ENCODE measurements at regions not wholly inside any gene's neighbourhood (a gene's known extent, or its start where the extent isn't known, plus 50 kb on each side); places are given as distances from the start of the nearest gene placed in this dataset.

DNA sequence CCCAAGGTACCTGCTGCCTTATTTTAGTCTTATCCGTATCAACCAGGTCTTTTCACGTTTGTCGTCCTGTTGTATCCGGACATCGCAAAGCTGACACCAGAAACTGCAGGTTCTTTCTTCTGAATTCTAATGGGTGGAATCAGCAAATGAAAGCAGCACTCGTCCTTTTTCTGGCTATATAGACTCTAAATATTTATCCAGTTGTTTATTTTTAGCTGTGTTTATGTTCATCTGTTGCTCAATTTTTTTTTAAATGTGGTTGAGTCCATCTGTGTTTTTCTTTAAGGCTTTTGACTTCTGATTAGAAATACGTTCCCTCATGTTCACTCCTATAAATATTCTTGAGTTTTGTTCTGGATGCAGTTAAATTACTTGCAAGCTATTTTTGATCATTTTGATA is 831.7 kb downstream of the MTRR start:
- TF ChIP-seq CTCF (IDR thresholded peaks at IDR 0.05), result no peak
- no peak for TF ChIP-seq POLR2A (IDR thresholded peaks at IDR 0.05)

All from lower leg skin (tissue), 3 donors.